Ectodermal cell (in vitro differentiated cells): ENCODE measurements at regions not wholly inside any gene's neighbourhood (a gene's known extent, or its start where the extent isn't known, plus 50 kb on each side); places are given as distances from the start of the nearest gene placed in this dataset.

ENCODE experiments used
- H3K27ac ChIP-seq: 2 replicates; pipeline ENCODE4 v1.7.0; 2013; ENCODE audit warnings: mild to moderate bottlenecking, low read depth, low read length; ENCODE audit not compliant: insufficient read depth, poor library complexity, severe bottlenecking
- H3K27me3 ChIP-seq: 2 replicates; pipeline ENCODE4 v1.7.0; 2013; ENCODE audit warnings: mild to moderate bottlenecking, low read length; ENCODE audit not compliant: insufficient read depth, control insufficient read depth, poor library complexity, severe bottlenecking
- H3K36me3 ChIP-seq: one replicate; pipeline ENCODE4 v1.7.0; 2013; ENCODE audit warnings: low read length; ENCODE audit not compliant: control insufficient read depth, insufficient read depth
- H3K4me1 ChIP-seq: one replicate; pipeline ENCODE4 v1.7.0; 2013; ENCODE audit warnings: low read length; ENCODE audit not compliant: control insufficient read depth, insufficient read depth
- H3K4me3 ChIP-seq: 2 replicates; pipeline ENCODE4 v1.7.0; 2013; ENCODE audit warnings: low read depth, low read length, control low read depth; ENCODE audit not compliant: insufficient read depth
- H3K9me3 ChIP-seq: 2 replicates; pipeline ENCODE4 v1.7.0; 2013; ENCODE audit warnings: mild to moderate bottlenecking, low read length, moderate library complexity; ENCODE audit not compliant: control insufficient read depth
- WGBS, 2 experiments: methylation state at CpG; one replicate each; pipeline ENCODE4 v1.1.7; 2013; ENCODE audit warnings: missing lambda C conversion rate in 2 of 2; 5-methylcytosine and 5-hydroxymethylcytosine counted together

GRCh38 chr2:136167721-136168475, 49.9 kb upstream of the CXCR4 start:
- Histone ChIP-seq H3K27me3 (no peaks in the 10 kb centered on the region), H3K27ac (no peak overlapping the region), H3K9me3 (no peaks in the 10 kb centered on the region), H3K4me3 (no peak overlapping the region), H3K36me3 (no peaks in the 10 kb centered on the region), H3K4me1 (peaks cover 19% of the 10 kb centered on the region)
- WGBS, 2 experiments = 86 to 89% methylated on average over 8 of the region's 8 CpGs
